ENCODE measurements at regions not wholly inside any gene's neighbourhood (a gene's known extent, or its start where the extent isn't known, plus 50 kb on each side); places are given as distances from the start of the nearest gene placed in this dataset.

DNA sequence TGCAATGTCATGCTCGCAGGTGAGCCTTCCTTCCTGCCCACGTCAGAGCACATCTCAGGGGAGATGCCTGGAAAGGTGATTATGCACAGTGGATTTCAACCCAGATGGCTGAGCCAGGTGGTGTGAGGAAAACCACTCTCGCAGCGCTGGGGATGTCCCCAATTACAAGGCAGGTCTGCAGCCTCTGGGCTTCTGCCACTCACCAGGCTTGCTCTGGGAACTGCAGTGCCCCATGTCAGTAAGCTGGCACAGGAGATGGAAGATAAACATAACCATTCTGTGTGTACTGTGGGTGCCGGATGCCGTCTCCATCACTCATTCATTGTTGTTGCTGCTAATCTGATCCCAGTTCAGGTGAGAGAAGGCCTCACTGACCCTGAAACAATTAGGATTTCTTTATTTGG lies 222.9 kb upstream of the PITRM1 start:
- WGBS (ENCODE audit: insufficient coverage): 71% methylated on average over 5 of the region's 6 CpGs
- Histone ChIP-seq H3K4me3 (ENCODE audit: control extremely low read depth in 1 of 5, extremely low read depth in 1 of 5, insufficient read depth in 1 of 5, low read depth in 2 of 5, low read length in 4 of 5) (no peak overlapping the region), H2AFZ (ENCODE audit: insufficient read depth, low read depth, low read length, poor library complexity, severe bottlenecking) (no peak overlapping the region), H4K20me1 (ENCODE audit: control insufficient read depth, insufficient read depth, low read length, poor library complexity, severe bottlenecking) (no peaks in the 10 kb centered on the region), H3K9me3 (ENCODE audit: control extremely low read depth in 1 of 3, control insufficient read depth in 2 of 3, insufficient read depth in 1 of 3, low read length in 2 of 3) (peaks cover 0 to 5% (median 0%) of the 10 kb centered on the region in 3 donors), H3K79me2 (ENCODE audit: control insufficient read depth, insufficient read depth, low read length) (no peaks in the 10 kb centered on the region), H3K36me3 (replicated peaks in 1 of 2; ENCODE audit: control extremely low read depth in 1 of 2, control insufficient read depth in 1 of 2, extremely low read depth in 1 of 2, insufficient read depth in 2 of 2, low read length in 1 of 2) (no peaks in the 10 kb centered on the region), H3K27ac (ENCODE audit: low read length in 2 of 2) (no peak overlapping the region), H3K4me2 (replicated peaks; ENCODE audit: low read depth, low read length, poor library complexity, severe bottlenecking) (no peak overlapping the region), H3K27me3 (replicated peaks in 1 of 4; ENCODE audit: control extremely low read depth in 1 of 4, control insufficient read depth in 3 of 4, insufficient read depth in 4 of 4, low read length in 3 of 4) (no peaks in the 10 kb centered on the region), H3K9ac (ENCODE audit: low read length) (no peak overlapping the region), H3K4me1 (ENCODE audit: control insufficient read depth in 2 of 2, insufficient read depth in 2 of 2, low read length in 2 of 2) (peaks cover 0 to 4% of the 10 kb centered on the region in 2 donors)
- DNase-seq: no peak
- H3K27me3 Mint-ChIP-seq: peaks cover 12% of the 10 kb centered on the region
- no peaks in the 10 kb centered on the region for H3K9me3 Mint-ChIP-seq (ENCODE audit: insufficient read depth)
- TF ChIP-seq EZH2 (IDR thresholded peaks at IDR 0.05; ENCODE audit: borderline replicate concordance, insufficient read depth, low read depth, low read length, poor library complexity, severe bottlenecking): no peak
- intact Hi-C loops (cut with micrococcal nuclease): no loop called here
- no peak overlapping the region for H3K4me3 Mint-ChIP-seq
- peaks cover 18% of the 10 kb centered on the region for H3K4me1 Mint-ChIP-seq
- no peak overlapping the region for H3K27ac Mint-ChIP-seq
- CTCF ChIA-PET: no interaction called here
- ATAC-seq (ENCODE audit: low read depth): no peak
- POLR2A ChIA-PET: no interaction called here

DNA sequence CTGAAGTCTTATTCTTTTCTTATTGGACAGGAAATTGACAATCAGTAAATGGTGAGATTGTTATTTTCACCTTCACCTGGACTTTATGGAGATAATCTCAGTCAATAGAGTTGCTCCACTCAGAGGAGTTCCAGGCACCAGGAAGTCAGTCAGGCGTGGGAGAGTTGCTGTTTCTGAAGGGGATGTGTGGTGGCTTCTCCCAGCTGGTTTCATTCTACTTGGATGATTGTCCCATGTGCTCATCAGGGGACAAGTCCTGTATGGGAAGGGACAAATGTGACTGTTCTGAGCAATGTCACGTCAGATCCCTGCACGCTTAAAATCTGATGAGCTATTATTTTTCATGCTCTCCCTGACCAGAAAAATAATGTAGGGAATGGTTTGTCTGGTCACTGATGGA lies 222.5 kb upstream of the PITRM1 start:
- CTCF ChIA-PET: interaction anchor here (2.0 kb wide), 1 partner anchor 1262 kb away, joined by 6 read pairs; no protein-coding TSS in a partner anchor

More for the DNA sequence above, 222.5 kb upstream of the PITRM1 start:
- H3K27ac ChIP-seq (ENCODE audit: low read length in 2 of 2): no peak overlapping the region
- Mint-ChIP-seq H3K4me3 (no peak overlapping the region), H3K27ac (no peak overlapping the region), H3K9me3 (ENCODE audit: insufficient read depth) (no peaks in the 10 kb centered on the region), H3K27me3 (peaks cover 13% of the 10 kb centered on the region), H3K4me1 (peaks cover 18% of the 10 kb centered on the region)
- POLR2A ChIA-PET: no interaction called here
- no peaks in the 10 kb centered on the region for H3K36me3 ChIP-seq (replicated peaks in 1 of 2; ENCODE audit: control extremely low read depth in 1 of 2, control insufficient read depth in 1 of 2, extremely low read depth in 1 of 2, insufficient read depth in 2 of 2, low read length in 1 of 2)
- H3K4me2 ChIP-seq (replicated peaks; ENCODE audit: low read depth, low read length, poor library complexity, severe bottlenecking): no peak overlapping the region
- WGBS (ENCODE audit: insufficient coverage): 85% methylated on average over 1 of the region's 3 CpGs
- H3K4me1 ChIP-seq (ENCODE audit: control insufficient read depth in 2 of 2, insufficient read depth in 2 of 2, low read length in 2 of 2): peaks cover 0 to 4% of the 10 kb centered on the region in 2 donors
- no peak overlapping the region for H3K4me3 ChIP-seq (ENCODE audit: control extremely low read depth in 1 of 5, extremely low read depth in 1 of 5, insufficient read depth in 1 of 5, low read depth in 2 of 5, low read length in 4 of 5)
- H3K9me3 ChIP-seq (ENCODE audit: control extremely low read depth in 1 of 3, control insufficient read depth in 2 of 3, insufficient read depth in 1 of 3, low read length in 2 of 3): peaks cover 0 to 5% (median 0%) of the 10 kb centered on the region in 3 donors
- TF ChIP-seq, protein P1, sequence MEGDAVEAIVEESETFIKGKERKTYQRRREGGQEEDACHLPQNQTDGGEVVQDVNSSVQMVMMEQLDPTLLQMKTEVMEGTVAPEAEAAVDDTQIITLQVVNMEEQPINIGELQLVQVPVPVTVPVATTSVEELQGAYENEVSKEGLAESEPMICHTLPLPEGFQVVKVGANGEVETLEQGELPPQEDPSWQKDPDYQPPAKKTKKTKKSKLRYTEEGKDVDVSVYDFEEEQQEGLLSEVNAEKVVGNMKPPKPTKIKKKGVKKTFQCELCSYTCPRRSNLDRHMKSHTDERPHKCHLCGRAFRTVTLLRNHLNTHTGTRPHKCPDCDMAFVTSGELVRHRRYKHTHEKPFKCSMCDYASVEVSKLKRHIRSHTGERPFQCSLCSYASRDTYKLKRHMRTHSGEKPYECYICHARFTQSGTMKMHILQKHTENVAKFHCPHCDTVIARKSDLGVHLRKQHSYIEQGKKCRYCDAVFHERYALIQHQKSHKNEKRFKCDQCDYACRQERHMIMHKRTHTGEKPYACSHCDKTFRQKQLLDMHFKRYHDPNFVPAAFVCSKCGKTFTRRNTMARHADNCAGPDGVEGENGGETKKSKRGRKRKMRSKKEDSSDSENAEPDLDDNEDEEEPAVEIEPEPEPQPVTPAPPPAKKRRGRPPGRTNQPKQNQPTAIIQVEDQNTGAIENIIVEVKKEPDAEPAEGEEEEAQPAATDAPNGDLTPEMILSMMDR (IDR thresholded peaks at IDR 0.05): no peak
- TF ChIP-seq EZH2 (IDR thresholded peaks at IDR 0.05; ENCODE audit: borderline replicate concordance, insufficient read depth, low read depth, low read length, poor library complexity, severe bottlenecking): no peak
- no peak overlapping the region for H3K9ac ChIP-seq (ENCODE audit: low read length)
- H4K20me1 ChIP-seq (ENCODE audit: control insufficient read depth, insufficient read depth, low read length, poor library complexity, severe bottlenecking): no peaks in the 10 kb centered on the region
- no peak for DNase-seq
- no peaks in the 10 kb centered on the region for H3K27me3 ChIP-seq (replicated peaks in 1 of 4; ENCODE audit: control extremely low read depth in 1 of 4, control insufficient read depth in 3 of 4, insufficient read depth in 4 of 4, low read length in 3 of 4)
- no peak overlapping the region for H2AFZ ChIP-seq (ENCODE audit: insufficient read depth, low read depth, low read length, poor library complexity, severe bottlenecking)
- ATAC-seq (ENCODE audit: low read depth): no peak
- intact Hi-C loops (cut with micrococcal nuclease): no loop called here
- no peaks in the 10 kb centered on the region for H3K79me2 ChIP-seq (ENCODE audit: control insufficient read depth, insufficient read depth, low read length)

Data from B cell (primary cell).